ENCODE measurements at regions not wholly inside any gene's neighbourhood (a gene's known extent, or its start where the extent isn't known, plus 50 kb on each side); places are given as distances from the start of the nearest gene placed in this dataset.

DNA sequence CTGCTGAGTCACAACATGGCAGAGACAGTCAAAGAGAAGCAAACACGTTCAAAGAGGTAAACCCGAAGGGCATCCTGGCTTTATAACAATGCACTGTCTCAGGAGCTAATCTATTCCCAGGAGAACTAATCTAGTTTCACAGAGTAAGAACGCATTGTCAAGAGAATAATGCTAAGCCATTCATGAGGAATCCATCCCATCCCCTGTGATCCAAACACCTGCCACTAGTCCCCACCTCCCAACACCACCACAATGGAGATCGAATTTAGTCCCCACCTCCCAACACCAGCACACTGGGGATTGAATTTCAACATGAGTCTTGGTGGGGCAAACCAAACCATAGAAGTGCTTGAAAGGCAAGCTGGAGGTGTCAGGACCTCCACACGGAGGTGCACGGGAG lies 231.5 kb upstream of the ID4 start:
- no peak overlapping the region for H3K4me3 ChIP-seq
- BruUV-seq (replicated peaks) = no TSS peak
- H3K27ac ChIP-seq (ENCODE audit: control insufficient read depth, insufficient read depth) = no peak overlapping the region
- DNase-seq (ENCODE audit: low read depth, low spot score) (no peak), ATAC-seq (no peak), FAIRE-seq (no peak)
- no peak overlapping the region for H3K9ac ChIP-seq (ENCODE audit: control insufficient read depth, insufficient read depth, low read length)
- 21% methylated on average over 6 of the region's 6 CpGs for WGBS (ENCODE audit: insufficient coverage, insufficient replicate concordance, low lambda C conversion rate, missing lambda C conversion rate)
- CTCF ChIA-PET = no interaction called here
- POLR2A ChIA-PET = no interaction called here
- no peaks in the 10 kb centered on the region for H3K36me3 ChIP-seq (ENCODE audit: control insufficient read depth in 2 of 2, insufficient read depth in 2 of 2, low read length in 1 of 2)
- H4K20me1 ChIP-seq (ENCODE audit: control insufficient read depth, insufficient read depth) = no peaks in the 10 kb centered on the region
- in situ Hi-C loops (cut with MboI) = no loop called here
- H3K4me1 ChIP-seq (ENCODE audit: control insufficient read depth, insufficient read depth, low read length) = no peaks in the 10 kb centered on the region
- RAD21 ChIA-PET (ENCODE audit: unreplicated experiment) = no interaction called here
- no peak overlapping the region for H3K4me2 ChIP-seq (ENCODE audit: control insufficient read depth, insufficient read depth)
- intact Hi-C loops (cut with micrococcal nuclease; ENCODE audit: unreplicated experiment) = no loop called here
- H3K79me2 ChIP-seq (ENCODE audit: control insufficient read depth, insufficient read depth, low read length) = no peaks in the 10 kb centered on the region
- no peaks in the 10 kb centered on the region for H3K9me3 ChIP-seq (replicated peaks; ENCODE audit: control insufficient read depth, insufficient read depth, low read length)
- no peak overlapping the region for H2AFZ ChIP-seq (ENCODE audit: control insufficient read depth, low read depth, low read length)
- no peaks in the 10 kb centered on the region for H3K27me3 ChIP-seq (replicated peaks in 1 of 2; ENCODE audit: control insufficient read depth in 2 of 2, insufficient read depth in 2 of 2, low read length in 1 of 2)
- no peak for TF ChIP-seq CREB1 (IDR thresholded peaks at IDR 0.05; ENCODE audit: low read depth)
- TF ChIP-seq CHD4 (IDR thresholded peaks at IDR 0.05) = no peak
- no peak for TF ChIP-seq CBX3 (IDR thresholded peaks at IDR 0.05; ENCODE audit: borderline replicate concordance, low read depth)
- TF ChIP-seq EGR1 (IDR thresholded peaks at IDR 0.05; ENCODE audit: borderline replicate concordance in 1 of 2, low read depth in 2 of 2, low read length in 2 of 2) = no peak
- SMC1A ChIA-PET (ENCODE audit: uncharacterized antibody, unreplicated experiment) = no interaction called here

DNA sequence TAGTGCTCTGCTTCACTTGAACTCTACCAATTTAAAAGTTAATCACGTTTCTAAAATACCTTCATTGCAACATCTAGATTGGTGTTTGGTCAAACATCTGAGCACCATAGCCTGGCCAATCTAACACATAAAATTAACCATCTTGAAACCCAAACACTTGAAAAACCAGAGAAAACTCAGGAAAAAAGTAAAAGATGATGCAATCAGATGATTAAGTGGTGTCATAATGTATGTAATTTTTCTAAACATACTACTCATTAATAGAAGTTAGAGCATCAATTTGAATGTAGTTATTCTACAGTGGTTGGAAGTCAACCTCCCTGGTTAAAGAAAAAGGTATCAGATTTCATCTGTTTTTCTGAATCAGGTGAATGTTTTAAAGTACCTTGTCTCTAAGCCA lies 228.6 kb upstream of the ID4 start:
- no peak overlapping the region for H3K27ac ChIP-seq (ENCODE audit: control insufficient read depth, insufficient read depth)
- FAIRE-seq (no peak), DNase-seq (ENCODE audit: low read depth, low spot score) (no peak), ATAC-seq (no peak)
- ChIA-PET RAD21 (ENCODE audit: unreplicated experiment) (no interaction called here), POLR2A (no interaction called here), SMC1A (ENCODE audit: uncharacterized antibody, unreplicated experiment) (no interaction called here), CTCF (no interaction called here)
- no peaks in the 10 kb centered on the region for H3K9me3 ChIP-seq (replicated peaks; ENCODE audit: control insufficient read depth, insufficient read depth, low read length)
- no peaks in the 10 kb centered on the region for H4K20me1 ChIP-seq (ENCODE audit: control insufficient read depth, insufficient read depth)
- in situ Hi-C loops (cut with MboI) = no loop called here
- no peaks in the 10 kb centered on the region for H3K79me2 ChIP-seq (ENCODE audit: control insufficient read depth, insufficient read depth, low read length)
- WGBS (ENCODE audit: insufficient coverage, insufficient replicate concordance, low lambda C conversion rate, missing lambda C conversion rate) = 0% methylated on average over 1 of the region's 1 CpG
- intact Hi-C loops (cut with micrococcal nuclease; ENCODE audit: unreplicated experiment) = no loop called here
- no TSS peak for BruUV-seq (replicated peaks)
- H2AFZ ChIP-seq (ENCODE audit: control insufficient read depth, low read depth, low read length) = no peak overlapping the region
- no peak overlapping the region for H3K4me2 ChIP-seq (ENCODE audit: control insufficient read depth, insufficient read depth)
- H3K27me3 ChIP-seq (replicated peaks in 1 of 2; ENCODE audit: control insufficient read depth in 2 of 2, insufficient read depth in 2 of 2, low read length in 1 of 2) = no peaks in the 10 kb centered on the region
- no peaks in the 10 kb centered on the region for H3K4me1 ChIP-seq (ENCODE audit: control insufficient read depth, insufficient read depth, low read length)
- H3K36me3 ChIP-seq (ENCODE audit: control insufficient read depth in 2 of 2, insufficient read depth in 2 of 2, low read length in 1 of 2) = no peaks in the 10 kb centered on the region
- no peak overlapping the region for H3K4me3 ChIP-seq
- no peak overlapping the region for H3K9ac ChIP-seq (ENCODE audit: control insufficient read depth, insufficient read depth, low read length)
- TF ChIP-seq ZNF217 (IDR thresholded peaks at IDR 0.05) (no peak), CBX3 (IDR thresholded peaks at IDR 0.05; ENCODE audit: borderline replicate concordance, low read depth) (no peak), ETV6 (conservative IDR thresholded peaks at IDR 0.05 in 1 of 2, IDR thresholded peaks at IDR 0.05 in 1 of 2; ENCODE audit: borderline replicate concordance in 1 of 2, low read depth in 1 of 2) (no peak), KDM1A (IDR thresholded peaks at IDR 0.05; ENCODE audit: borderline replicate concordance) (no peak), NR2C1 (IDR thresholded peaks at IDR 0.05) (no peak), SREBF1 (IDR thresholded peaks at IDR 0.05; ENCODE audit: low read length) (no peak), ZZZ3 (IDR thresholded peaks at IDR 0.05; ENCODE audit: control insufficient read depth, insufficient read length, low read depth) (no peak), DPF2 (IDR thresholded peaks at IDR 0.05) (no peak)
- TF ChIP-seq, protein P1, sequence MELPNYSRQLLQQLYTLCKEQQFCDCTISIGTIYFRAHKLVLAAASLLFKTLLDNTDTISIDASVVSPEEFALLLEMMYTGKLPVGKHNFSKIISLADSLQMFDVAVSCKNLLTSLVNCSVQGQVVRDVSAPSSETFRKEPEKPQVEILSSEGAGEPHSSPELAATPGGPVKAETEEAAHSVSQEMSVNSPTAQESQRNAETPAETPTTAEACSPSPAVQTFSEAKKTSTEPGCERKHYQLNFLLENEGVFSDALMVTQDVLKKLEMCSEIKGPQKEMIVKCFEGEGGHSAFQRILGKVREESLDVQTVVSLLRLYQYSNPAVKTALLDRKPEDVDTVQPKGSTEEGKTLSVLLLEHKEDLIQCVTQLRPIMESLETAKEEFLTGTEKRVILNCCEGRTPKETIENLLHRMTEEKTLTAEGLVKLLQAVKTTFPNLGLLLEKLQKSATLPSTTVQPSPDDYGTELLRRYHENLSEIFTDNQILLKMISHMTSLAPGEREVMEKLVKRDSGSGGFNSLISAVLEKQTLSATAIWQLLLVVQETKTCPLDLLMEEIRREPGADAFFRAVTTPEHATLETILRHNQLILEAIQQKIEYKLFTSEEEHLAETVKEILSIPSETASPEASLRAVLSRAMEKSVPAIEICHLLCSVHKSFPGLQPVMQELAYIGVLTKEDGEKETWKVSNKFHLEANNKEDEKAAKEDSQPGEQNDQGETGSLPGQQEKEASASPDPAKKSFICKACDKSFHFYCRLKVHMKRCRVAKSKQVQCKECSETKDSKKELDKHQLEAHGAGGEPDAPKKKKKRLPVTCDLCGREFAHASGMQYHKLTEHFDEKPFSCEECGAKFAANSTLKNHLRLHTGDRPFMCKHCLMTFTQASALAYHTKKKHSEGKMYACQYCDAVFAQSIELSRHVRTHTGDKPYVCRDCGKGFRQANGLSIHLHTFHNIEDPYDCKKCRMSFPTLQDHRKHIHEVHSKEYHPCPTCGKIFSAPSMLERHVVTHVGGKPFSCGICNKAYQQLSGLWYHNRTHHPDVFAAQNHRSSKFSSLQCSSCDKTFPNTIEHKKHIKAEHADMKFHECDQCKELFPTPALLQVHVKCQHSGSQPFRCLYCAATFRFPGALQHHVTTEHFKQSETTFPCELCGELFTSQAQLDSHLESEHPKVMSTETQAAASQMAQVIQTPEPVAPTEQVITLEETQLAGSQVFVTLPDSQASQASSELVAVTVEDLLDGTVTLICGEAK (IDR thresholded peaks at IDR 0.05; ENCODE audit: borderline replicate concordance) = no peak

All from GM12878 (cell line).